CD4-positive, alpha-beta memory T cell (primary cell): ENCODE measurements at regions not wholly inside any gene's neighbourhood (a gene's known extent, or its start where the extent isn't known, plus 50 kb on each side); places are given as distances from the start of the nearest gene placed in this dataset.

Experiments
- CTCF ChIA-PET: fragments of 350-600 bp; sonication (Branson Sonifier 250); formaldehyde crosslinking; loops from one replicate; lab custom pipeline; 2021; ENCODE audit warnings: inconsistent platforms; ENCODE audit not compliant: partially characterized antibody; lab: Charles Lee
- POLR2A ChIA-PET: fragments of 350-600 bp; sonication (Branson Sonifier 250); formaldehyde crosslinking; loops from one replicate; lab custom pipeline; 2021; ENCODE audit not compliant: partially characterized antibody; lab: Charles Lee
- DNase-seq, 5 donors: peaks; one replicate each; pipeline versions ENCODE4 v3.0.0 to v3.0.0-alpha.2; 2020 to 2022; ENCODE audit warnings: mixed read lengths in 1 of 5
- H3K27ac ChIP-seq: one replicate; pipeline ENCODE4 v1.7.0; 2013; ENCODE audit warnings: low read depth, low read length
- H3K27me3 ChIP-seq: 2 replicates; pipeline ENCODE4 v1.7.0; 2013; ENCODE audit warnings: mild to moderate bottlenecking, low read length, moderate library complexity; ENCODE audit not compliant: insufficient read depth
- H3K36me3 ChIP-seq: 2 replicates; pipeline ENCODE4 v1.7.0; 2013; ENCODE audit warnings: mild to moderate bottlenecking, low read length, moderate library complexity; ENCODE audit not compliant: insufficient read depth
- H3K4me1 ChIP-seq: 2 replicates; pipeline ENCODE4 v1.7.0; 2013; ENCODE audit warnings: mild to moderate bottlenecking, low read length, moderate library complexity; ENCODE audit not compliant: insufficient read depth
- H3K4me3 ChIP-seq, 2 donors: one replicate each; pipeline ENCODE4 v1.7.0; 2013; ENCODE audit warnings: low read length in 2 of 2, mild to moderate bottlenecking in 1 of 2
- H3K9me3 ChIP-seq, 2 donors: one replicate each; pipeline ENCODE4 v1.7.0; 2013; ENCODE audit warnings: low read length in 2 of 2, control low read depth in 1 of 2; ENCODE audit not compliant: control insufficient read depth in 1 of 2
- H3K27ac Mint-ChIP-seq, 7 donors: one replicate each; pipeline ENCODE4 v1.8.0; 2020 to 2021; ENCODE audit warnings: mixed read lengths in 7 of 7, mild to moderate bottlenecking in 6 of 7, inconsistent platforms in 3 of 7, moderate library complexity in 3 of 7
- H3K27me3 Mint-ChIP-seq, 2 donors: one replicate each; pipeline ENCODE4 v1.8.0; 2020 to 2021; ENCODE audit warnings: mixed read lengths in 2 of 2
- H3K36me3 Mint-ChIP-seq, 2 donors: one replicate each; pipeline ENCODE4 v1.8.0; 2020 to 2021; ENCODE audit warnings: mixed read lengths in 2 of 2, inconsistent platforms in 1 of 2, mild to moderate bottlenecking in 1 of 2
- H3K4me1 Mint-ChIP-seq, 4 donors: one replicate each; pipeline ENCODE4 v1.8.0; 2020 to 2021; ENCODE audit warnings: mixed read lengths in 4 of 4, mild to moderate bottlenecking in 1 of 4
- H3K4me3 Mint-ChIP-seq, 8 donors: one replicate each; pipeline ENCODE4 v1.8.0; 2020 to 2021; ENCODE audit warnings: mixed read lengths in 8 of 8, mild to moderate bottlenecking in 7 of 8, moderate library complexity in 6 of 8, inconsistent platforms in 3 of 8
- H3K9me3 Mint-ChIP-seq, 8 donors: one replicate each; pipeline ENCODE4 v1.8.0; 2020 to 2021; ENCODE audit warnings: mixed read lengths in 8 of 8, mild to moderate bottlenecking in 5 of 8, inconsistent platforms in 3 of 8, moderate library complexity in 1 of 8
- intact Hi-C: fragments of 100-400 bp; cut with micrococcal nuclease; formaldehyde crosslinking; loops from one replicate; pipeline ENCODE4 v1.15.1; 2023

DNA sequence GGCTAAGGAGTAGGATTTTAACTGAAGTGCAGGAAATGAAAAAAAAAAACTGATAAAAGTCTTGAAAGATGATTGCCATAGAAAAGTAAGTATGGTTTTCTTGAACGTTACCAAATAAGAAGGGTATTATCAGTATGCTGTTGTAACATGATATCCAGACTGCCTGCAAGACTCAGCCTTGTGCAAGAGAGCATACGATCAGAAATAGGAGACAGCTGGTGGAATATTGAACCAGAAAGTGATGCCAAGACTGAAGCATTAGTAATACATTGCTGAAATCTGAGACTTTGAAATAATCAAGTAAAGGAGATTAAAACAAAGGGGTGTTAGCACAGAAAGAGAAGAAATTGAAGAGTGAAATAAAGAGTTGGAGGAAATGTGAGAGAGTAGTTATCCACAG, 452.7 kb upstream of the CNTN5 start:
- ChIA-PET POLR2A (no interaction called here), CTCF (no interaction called here)
- H3K4me1 ChIP-seq, result no peaks in the 10 kb centered on the region
- no peak overlapping the region for H3K27ac Mint-ChIP-seq
- H3K9me3 ChIP-seq, result no peaks in the 10 kb centered on the region
- H3K36me3 Mint-ChIP-seq, result no peaks in the 10 kb centered on the region
- peaks cover 0 to 12% (median 5%) of the 10 kb centered on the region in 8 donors for H3K9me3 Mint-ChIP-seq
- H3K27me3 ChIP-seq, result no peaks in the 10 kb centered on the region
- H3K4me3 Mint-ChIP-seq, result no peak overlapping the region
- no peaks in the 10 kb centered on the region for H3K27me3 Mint-ChIP-seq
- no peak overlapping the region for H3K4me3 ChIP-seq
- intact Hi-C loops, result no loop called here
- no peak overlapping the region for H3K27ac ChIP-seq
- no peaks in the 10 kb centered on the region for H3K4me1 Mint-ChIP-seq
- H3K36me3 ChIP-seq, result no peaks in the 10 kb centered on the region
- DNase-seq, result no peak

GRCh38 chr11:98572941-98573340, 447.8 kb upstream of the CNTN5 start:
- Mint-ChIP-seq H3K4me1 (no peaks in the 10 kb centered on the region), H3K27ac (no peak overlapping the region), H3K4me3 (no peak overlapping the region), H3K27me3 (no peaks in the 10 kb centered on the region), H3K36me3 (no peaks in the 10 kb centered on the region), H3K9me3 (peaks cover 0 to 22% (median 3%) of the 10 kb centered on the region in 8 donors)
- Histone ChIP-seq H3K9me3 (no peaks in the 10 kb centered on the region), H3K4me3 (no peak overlapping the region), H3K36me3 (no peaks in the 10 kb centered on the region), H3K27me3 (no peaks in the 10 kb centered on the region), H3K27ac (no peak overlapping the region), H3K4me1 (no peaks in the 10 kb centered on the region)
- ChIA-PET CTCF (no interaction called here), POLR2A (no interaction called here)
- intact Hi-C loops, result no loop called here
- no peak for DNase-seq

DNA sequence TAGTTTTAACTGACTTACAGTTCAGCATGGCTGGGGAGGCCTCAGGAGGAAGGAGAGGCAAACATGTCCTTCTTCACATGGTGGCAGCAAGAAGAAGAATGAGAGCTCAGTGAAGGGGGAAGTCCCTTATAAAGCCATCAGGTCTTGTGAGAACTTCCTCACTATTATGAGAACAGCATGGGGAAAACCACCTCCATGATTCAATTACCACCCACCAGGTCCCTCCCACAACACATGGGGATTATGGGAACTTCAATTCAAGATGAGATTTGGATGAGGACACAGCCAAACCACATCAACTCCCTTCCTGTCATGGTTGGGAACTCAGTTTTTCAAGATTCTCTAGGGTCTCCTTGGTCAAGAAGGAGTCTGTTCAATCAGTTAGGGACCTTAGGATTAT, 432.9 kb upstream of the CNTN5 start:
- no peak overlapping the region for H3K4me3 ChIP-seq
- intact Hi-C loops, result no loop called here
- Mint-ChIP-seq H3K27me3 (no peaks in the 10 kb centered on the region), H3K4me1 (no peaks in the 10 kb centered on the region), H3K9me3 (peaks cover 0 to 9% (median 6%) of the 10 kb centered on the region in 8 donors), H3K4me3 (no peak overlapping the region), H3K27ac (no peak overlapping the region), H3K36me3 (no peaks in the 10 kb centered on the region)
- DNase-seq, result no peak
- no peaks in the 10 kb centered on the region for H3K9me3 ChIP-seq
- no peaks in the 10 kb centered on the region for H3K27me3 ChIP-seq
- ChIA-PET CTCF (no interaction called here), POLR2A (no interaction called here)
- no peaks in the 10 kb centered on the region for H3K4me1 ChIP-seq
- H3K27ac ChIP-seq, result no peak overlapping the region
- H3K36me3 ChIP-seq, result no peaks in the 10 kb centered on the region

- Histone ChIP-seq H3K27ac (no peak overlapping the region), H3K4me3 (no peak overlapping the region), H3K36me3 (no peaks in the 10 kb centered on the region), H3K27me3 (no peaks in the 10 kb centered on the region), H3K4me1 (no peaks in the 10 kb centered on the region), H3K9me3 (no peaks in the 10 kb centered on the region)
- H3K36me3 Mint-ChIP-seq, result no peaks in the 10 kb centered on the region
- H3K27ac Mint-ChIP-seq, result no peak overlapping the region
- no peak overlapping the region for H3K4me3 Mint-ChIP-seq
- H3K4me1 Mint-ChIP-seq, result no peaks in the 10 kb centered on the region
- peaks cover 0 to 21% (median 10%) of the 10 kb centered on the region in 8 donors for H3K9me3 Mint-ChIP-seq
- no peaks in the 10 kb centered on the region for H3K27me3 Mint-ChIP-seq
- ChIA-PET CTCF (no interaction called here), POLR2A (no interaction called here)
- no peak for DNase-seq
- intact Hi-C loops, result no loop called here
Measured at GRCh38 chr11:98589967-98590366, 430.8 kb upstream of the CNTN5 start.

GRCh38 chr11:98600103-98600502, 420.6 kb upstream of the CNTN5 start:
- no peak overlapping the region for H3K4me3 Mint-ChIP-seq
- POLR2A ChIA-PET, result no interaction called here
- no peaks in the 10 kb centered on the region for H3K27me3 Mint-ChIP-seq
- no peaks in the 10 kb centered on the region for H3K36me3 Mint-ChIP-seq
- Histone ChIP-seq H3K4me3 (no peak overlapping the region), H3K4me1 (no peaks in the 10 kb centered on the region), H3K27me3 (no peaks in the 10 kb centered on the region), H3K27ac (no peak overlapping the region), H3K36me3 (no peaks in the 10 kb centered on the region), H3K9me3 (no peaks in the 10 kb centered on the region)
- intact Hi-C loops, result no loop called here
- DNase-seq, result no peak
- CTCF ChIA-PET, result no interaction called here
- H3K9me3 Mint-ChIP-seq, result peaks cover 6 to 32% (median 14%) of the 10 kb centered on the region in 8 donors
- H3K27ac Mint-ChIP-seq, result no peak overlapping the region
- no peaks in the 10 kb centered on the region for H3K4me1 Mint-ChIP-seq

DNA sequence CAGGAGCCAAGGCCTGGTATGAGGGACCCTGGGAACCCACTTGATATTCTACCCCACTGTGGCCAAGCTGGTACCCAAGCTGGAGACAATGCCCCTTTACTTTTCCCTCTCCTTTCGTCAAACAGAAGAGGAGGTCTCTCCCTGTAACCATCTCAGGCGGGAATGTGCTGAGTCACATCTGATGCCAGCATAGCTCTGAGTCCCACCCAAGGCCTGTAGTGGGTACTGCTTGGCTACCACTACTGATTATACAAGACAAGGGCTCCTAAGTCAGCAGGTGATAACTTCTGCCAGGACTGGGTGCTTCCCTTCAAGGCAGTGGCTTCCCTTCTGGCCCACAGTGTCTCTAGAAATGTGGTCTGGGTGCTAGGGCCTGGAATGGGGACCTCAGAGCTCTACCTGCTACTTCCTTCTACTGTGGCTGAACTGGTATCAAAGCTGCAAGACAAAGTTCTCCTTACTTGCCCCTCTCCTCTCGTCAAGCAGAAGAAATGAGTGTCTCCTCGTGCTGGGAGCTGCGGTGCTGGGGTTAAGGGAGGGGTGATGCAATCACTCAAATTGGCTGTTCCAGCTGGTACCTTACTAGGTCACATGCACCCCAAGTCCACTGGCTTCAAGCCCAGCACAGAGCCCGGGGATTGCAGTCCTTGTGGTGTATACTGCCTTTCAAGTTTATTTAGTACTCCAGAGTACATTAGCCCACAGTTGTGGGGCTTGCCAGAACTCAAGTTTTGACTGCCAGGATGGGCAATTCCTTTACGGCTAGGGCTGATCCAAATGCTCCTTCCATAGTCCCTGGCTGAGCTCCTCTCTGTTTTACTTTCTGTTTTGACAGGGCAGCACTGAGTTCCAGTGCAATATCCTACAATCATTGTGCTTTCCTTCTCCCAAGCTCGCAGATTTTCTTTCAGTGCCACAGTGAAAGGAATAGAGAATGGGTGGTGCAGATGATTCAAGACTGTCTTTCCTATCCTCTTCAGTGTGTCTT, 419.7 kb upstream of the CNTN5 start:
- no peak overlapping the region for H3K4me3 ChIP-seq
- DNase-seq, result no peak
- Mint-ChIP-seq H3K27me3 (no peaks in the 10 kb centered on the region), H3K4me3 (no peak overlapping the region), H3K9me3 (peaks cover 6 to 28% (median 14%) of the 10 kb centered on the region in 8 donors), H3K4me1 (no peaks in the 10 kb centered on the region), H3K27ac (no peak overlapping the region), H3K36me3 (no peaks in the 10 kb centered on the region)
- H3K9me3 ChIP-seq, result no peaks in the 10 kb centered on the region
- CTCF ChIA-PET, result no interaction called here
- no peaks in the 10 kb centered on the region for H3K36me3 ChIP-seq
- no peaks in the 10 kb centered on the region for H3K27me3 ChIP-seq
- POLR2A ChIA-PET, result no interaction called here
- intact Hi-C loops, result no loop called here
- no peaks in the 10 kb centered on the region for H3K4me1 ChIP-seq
- H3K27ac ChIP-seq, result no peak overlapping the region

- Mint-ChIP-seq H3K9me3 (peaks cover 0 to 38% (median 16%) of the 10 kb centered on the region in 8 donors), H3K4me1 (no peaks in the 10 kb centered on the region), H3K4me3 (no peak overlapping the region), H3K36me3 (no peaks in the 10 kb centered on the region), H3K27ac (no peak overlapping the region), H3K27me3 (no peaks in the 10 kb centered on the region)
- intact Hi-C loops, result no loop called here
- Histone ChIP-seq H3K9me3 (no peaks in the 10 kb centered on the region), H3K36me3 (no peaks in the 10 kb centered on the region), H3K27ac (no peak overlapping the region), H3K4me3 (no peak overlapping the region), H3K4me1 (no peaks in the 10 kb centered on the region), H3K27me3 (no peaks in the 10 kb centered on the region)
- ChIA-PET POLR2A (no interaction called here), CTCF (no interaction called here)
- no peak for DNase-seq
Measured at GRCh38 chr11:98616098-98616655, 404.6 kb upstream of the CNTN5 start.
